B cell (primary cell): ENCODE measurements at regions not wholly inside any gene's neighbourhood (a gene's known extent, or its start where the extent isn't known, plus 50 kb on each side); places are given as distances from the start of the nearest gene placed in this dataset.

ENCODE experiments used
- EZH2 ChIP-seq: IDR thresholded peaks from 2 replicates; pipeline ENCODE4 v1.6.1; 2012; ENCODE audit warnings: borderline replicate concordance, low read depth, mild to moderate bottlenecking, moderate library complexity, low read length; ENCODE audit not compliant: insufficient read depth, poor library complexity, severe bottlenecking
- TF ChIP-seq, protein P1 (sequence below): fragments of 200-600 bp; IDR thresholded peaks from one replicate; pipeline ENCODE4 v1.8.0; 2022; ENCODE audit warnings: antibody characterized with exemption, mild to moderate bottlenecking

DNA sequence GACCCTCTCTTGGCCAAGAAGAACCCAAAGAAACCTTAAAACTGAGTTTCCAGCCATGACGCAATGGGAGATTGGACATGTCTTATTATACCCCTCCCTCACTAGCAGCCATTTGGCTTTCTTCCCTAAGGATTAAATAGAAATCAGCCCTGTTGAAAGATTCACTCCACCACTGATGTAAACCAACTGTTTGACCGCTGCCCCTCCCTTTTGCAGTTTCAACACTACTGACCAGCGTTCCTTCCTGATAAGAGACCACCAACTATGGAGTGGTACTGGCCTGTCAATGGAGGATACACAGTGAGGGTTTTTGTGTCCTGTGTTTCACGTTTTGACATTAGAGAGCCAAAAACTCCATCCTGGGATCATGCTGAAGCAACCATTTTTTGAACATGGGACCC, 53.2 kb upstream of the CD2AP start:
- TF ChIP-seq, protein P1, sequence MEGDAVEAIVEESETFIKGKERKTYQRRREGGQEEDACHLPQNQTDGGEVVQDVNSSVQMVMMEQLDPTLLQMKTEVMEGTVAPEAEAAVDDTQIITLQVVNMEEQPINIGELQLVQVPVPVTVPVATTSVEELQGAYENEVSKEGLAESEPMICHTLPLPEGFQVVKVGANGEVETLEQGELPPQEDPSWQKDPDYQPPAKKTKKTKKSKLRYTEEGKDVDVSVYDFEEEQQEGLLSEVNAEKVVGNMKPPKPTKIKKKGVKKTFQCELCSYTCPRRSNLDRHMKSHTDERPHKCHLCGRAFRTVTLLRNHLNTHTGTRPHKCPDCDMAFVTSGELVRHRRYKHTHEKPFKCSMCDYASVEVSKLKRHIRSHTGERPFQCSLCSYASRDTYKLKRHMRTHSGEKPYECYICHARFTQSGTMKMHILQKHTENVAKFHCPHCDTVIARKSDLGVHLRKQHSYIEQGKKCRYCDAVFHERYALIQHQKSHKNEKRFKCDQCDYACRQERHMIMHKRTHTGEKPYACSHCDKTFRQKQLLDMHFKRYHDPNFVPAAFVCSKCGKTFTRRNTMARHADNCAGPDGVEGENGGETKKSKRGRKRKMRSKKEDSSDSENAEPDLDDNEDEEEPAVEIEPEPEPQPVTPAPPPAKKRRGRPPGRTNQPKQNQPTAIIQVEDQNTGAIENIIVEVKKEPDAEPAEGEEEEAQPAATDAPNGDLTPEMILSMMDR = no peak
- TF ChIP-seq EZH2 = no peak
